ENCODE measurements at regions not wholly inside any gene's neighbourhood (a gene's known extent, or its start where the extent isn't known, plus 50 kb on each side); places are given as distances from the start of the nearest gene placed in this dataset.

DNA sequence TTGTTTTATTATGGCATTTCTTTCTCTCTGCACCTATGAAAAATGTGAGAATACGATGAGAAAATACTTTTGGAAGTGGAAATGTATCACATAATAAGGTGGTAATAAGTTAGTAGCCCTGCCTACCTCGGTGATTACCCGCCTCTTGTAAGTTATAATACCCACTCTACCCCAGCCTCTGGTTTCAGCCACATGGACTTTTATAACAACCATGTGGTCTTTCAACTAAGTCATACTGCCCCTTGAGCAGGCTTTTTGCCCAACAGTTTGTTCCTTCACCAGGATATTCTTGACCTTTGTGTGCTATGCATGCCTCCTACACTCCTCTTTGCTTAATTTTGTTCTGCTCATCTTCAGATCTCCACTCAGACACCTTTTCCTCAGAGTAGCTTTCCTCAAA is 470.6 kb upstream of the ZWINT start:
- TF ChIP-seq, protein P1, sequence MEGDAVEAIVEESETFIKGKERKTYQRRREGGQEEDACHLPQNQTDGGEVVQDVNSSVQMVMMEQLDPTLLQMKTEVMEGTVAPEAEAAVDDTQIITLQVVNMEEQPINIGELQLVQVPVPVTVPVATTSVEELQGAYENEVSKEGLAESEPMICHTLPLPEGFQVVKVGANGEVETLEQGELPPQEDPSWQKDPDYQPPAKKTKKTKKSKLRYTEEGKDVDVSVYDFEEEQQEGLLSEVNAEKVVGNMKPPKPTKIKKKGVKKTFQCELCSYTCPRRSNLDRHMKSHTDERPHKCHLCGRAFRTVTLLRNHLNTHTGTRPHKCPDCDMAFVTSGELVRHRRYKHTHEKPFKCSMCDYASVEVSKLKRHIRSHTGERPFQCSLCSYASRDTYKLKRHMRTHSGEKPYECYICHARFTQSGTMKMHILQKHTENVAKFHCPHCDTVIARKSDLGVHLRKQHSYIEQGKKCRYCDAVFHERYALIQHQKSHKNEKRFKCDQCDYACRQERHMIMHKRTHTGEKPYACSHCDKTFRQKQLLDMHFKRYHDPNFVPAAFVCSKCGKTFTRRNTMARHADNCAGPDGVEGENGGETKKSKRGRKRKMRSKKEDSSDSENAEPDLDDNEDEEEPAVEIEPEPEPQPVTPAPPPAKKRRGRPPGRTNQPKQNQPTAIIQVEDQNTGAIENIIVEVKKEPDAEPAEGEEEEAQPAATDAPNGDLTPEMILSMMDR (conservative IDR thresholded peaks at IDR 0.05; ENCODE audit: low read length): no peak
- no peak for TF ChIP-seq EZH2phosphoT487 (IDR thresholded peaks at IDR 0.05; ENCODE audit: borderline replicate concordance)
